ENCODE measurements at regions not wholly inside any gene's neighbourhood (a gene's known extent, or its start where the extent isn't known, plus 50 kb on each side); places are given as distances from the start of the nearest gene placed in this dataset.

DNA sequence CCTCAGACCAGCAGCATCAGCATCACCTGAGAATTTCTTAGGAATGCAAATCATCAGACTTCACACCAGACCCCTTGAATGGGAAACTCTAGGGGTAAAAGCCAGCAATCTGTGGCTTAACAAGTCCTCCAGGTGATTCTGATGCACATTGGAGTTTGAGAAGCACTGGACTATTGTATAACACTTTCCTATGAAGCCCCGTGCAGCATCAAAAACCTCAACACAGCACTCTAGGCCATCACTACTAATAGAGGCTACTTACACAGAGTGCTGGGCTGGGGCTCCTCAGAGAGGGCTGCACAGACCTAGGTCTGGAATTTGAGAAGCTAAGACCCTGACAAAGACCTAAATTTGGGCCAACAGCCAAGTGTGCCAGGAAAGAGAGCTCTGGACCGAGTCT is 95.7 kb upstream of the ARAP3 start:
- no peak for DNase-seq

- DNase-seq: no peak
Observed at GRCh38 chr5:141777130-141777529, 95.1 kb upstream of the ARAP3 start.

GRCh38 chr5:141773779-141774562 is 91.9 kb upstream of the ARAP3 start:
- no peak for DNase-seq

GRCh38 chr5:141772281-141772680 is 90.3 kb upstream of the ARAP3 start:
- no peak for DNase-seq

DNA sequence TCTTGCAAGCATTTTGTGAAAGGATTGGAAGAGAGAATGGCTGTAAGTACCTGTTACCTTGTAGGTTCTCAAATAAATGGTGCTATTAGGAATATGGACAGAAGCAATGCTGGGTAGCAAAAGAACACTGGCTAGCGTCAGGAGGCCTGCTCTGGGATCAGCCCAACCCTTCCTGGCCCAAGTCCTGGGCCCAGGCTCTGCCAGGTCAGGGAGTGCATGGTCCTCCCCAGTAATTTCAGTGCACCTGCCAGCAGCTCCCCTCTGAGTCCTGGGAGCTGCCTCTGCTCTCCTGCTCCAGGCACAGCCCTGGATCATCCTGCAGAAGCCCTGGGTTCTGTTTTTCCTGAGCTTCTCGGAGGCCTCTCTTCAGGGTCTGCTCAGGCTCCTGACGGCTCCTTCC is 89.5 kb upstream of the ARAP3 start:
- no peak for DNase-seq

- no peak for DNase-seq
Observed at GRCh38 chr5:141771031-141771430, 89.0 kb upstream of the ARAP3 start.

GRCh38 chr5:141769671-141770070 is 87.6 kb upstream of the ARAP3 start:
- DNase-seq: no peak

DNA sequence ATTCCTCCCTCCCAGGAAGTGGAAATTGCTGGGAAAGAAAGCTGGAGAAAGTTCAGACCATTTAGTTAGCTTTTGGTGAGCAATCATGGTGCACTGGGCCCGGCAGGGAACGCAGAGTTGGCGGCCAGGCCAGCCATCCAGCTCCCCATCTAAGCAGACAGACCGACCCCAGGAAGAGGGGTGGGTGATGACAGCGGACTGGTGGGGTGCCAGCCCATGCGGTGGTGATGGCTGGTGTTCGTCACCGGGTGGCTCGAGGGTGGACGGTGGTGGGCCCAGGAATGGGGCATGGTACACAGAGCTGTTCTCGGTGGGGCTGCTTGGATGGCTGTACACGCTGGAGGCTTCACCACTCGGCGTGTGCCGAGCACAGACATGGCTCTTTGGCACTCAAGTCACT is 85.6 kb upstream of the ARAP3 start:
- no peak for DNase-seq

GRCh38 chr5:141765896-141766551 is 84.0 kb upstream of the ARAP3 start:
- DNase-seq: no peak

- DNase-seq: peak; percentile 4
Observed at GRCh38 chr5:141763541-141763940, 81.5 kb upstream of the ARAP3 start.

DNA sequence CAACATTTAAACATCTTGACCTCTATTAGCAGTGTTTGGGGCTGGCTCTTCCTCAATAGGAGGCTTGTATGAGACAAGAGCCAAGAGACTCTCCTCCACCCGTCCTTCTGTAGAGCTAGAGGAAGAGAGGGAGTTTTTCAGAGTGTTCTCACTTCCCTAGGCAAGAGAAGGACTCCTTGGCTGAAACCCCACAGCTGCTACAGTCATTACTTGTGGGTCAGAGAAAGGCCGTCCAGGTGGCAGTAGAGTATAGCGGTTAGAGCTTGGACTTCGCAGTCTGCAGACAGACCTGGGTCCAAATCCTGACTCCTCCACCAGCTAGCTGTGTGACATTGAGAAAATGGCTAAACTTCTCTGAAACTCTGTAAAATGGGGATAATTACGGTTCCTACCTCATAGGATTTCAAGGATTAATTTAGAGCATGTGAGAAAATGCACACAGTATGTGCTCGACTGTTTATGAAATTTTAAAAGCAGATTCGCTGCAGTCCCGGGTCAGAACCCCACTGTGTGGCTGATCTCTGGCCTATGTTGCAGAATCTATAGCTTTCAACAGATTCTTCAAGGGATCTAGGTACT is 80.8 kb upstream of the ARAP3 start:
- DNase-seq: no peak

DNA sequence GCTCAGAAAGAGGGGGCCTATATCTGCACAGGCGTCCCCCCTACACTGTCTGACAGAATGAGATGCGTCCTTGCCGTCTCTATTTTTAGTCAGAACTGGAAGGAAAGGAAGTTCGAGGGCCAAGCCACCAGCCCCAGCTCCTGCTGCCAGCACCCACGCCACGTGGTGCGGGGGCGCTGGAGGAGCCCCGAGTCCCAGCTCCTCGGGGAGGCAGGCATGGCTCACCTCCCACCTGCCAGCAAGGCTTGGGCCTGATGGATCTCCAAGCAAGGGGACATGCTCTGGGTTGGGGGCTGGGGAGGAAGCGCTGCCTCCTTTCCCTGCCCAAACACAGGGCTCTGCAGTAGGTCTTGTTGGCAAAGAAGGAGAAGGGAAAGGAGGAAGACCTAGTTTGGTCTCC is 80.3 kb upstream of the ARAP3 start:
- no peak for DNase-seq

DNA sequence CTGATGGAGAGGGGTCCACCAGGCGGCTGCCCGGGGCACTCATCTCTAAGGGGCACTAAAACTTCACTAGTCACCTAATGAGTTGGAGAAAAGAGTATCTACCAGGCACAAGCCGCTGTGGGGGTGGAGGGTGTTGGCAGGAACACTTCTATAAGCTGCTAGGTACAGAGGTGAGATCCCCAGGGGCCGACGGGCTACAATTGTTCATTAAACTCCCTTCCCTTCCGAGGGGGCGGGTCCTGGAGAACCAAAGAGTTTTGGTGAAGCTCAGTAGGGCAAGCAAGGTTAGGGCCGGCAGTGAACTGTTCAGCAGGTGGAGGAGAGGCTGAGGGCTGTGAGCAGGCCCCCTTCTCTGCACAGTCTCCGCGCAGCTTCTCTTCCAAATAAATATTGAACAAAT is 78.7 kb upstream of the ARAP3 start:
- DNase-seq: no peak

DNA sequence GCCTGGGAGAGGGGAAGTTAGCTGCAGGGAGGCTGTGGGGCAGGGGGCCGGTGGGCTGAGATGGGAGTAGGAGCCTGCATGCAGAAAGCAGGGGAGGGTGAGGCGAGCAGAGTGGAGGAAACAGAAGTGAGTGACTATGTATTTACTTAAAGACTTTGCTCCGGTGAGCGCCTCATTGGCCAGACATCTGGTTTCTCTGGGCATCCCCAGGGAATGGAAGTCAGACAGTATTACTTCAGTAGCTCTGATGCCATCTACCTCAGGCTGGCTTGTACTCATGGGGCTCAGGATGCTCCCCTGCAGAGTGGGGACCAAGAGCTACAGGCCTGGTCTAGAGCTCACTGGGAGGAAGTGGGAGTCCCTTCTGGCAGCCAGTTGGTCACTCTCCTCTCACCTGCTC is 78.2 kb upstream of the ARAP3 start:
- DNase-seq: peak; percentile 42

DNA sequence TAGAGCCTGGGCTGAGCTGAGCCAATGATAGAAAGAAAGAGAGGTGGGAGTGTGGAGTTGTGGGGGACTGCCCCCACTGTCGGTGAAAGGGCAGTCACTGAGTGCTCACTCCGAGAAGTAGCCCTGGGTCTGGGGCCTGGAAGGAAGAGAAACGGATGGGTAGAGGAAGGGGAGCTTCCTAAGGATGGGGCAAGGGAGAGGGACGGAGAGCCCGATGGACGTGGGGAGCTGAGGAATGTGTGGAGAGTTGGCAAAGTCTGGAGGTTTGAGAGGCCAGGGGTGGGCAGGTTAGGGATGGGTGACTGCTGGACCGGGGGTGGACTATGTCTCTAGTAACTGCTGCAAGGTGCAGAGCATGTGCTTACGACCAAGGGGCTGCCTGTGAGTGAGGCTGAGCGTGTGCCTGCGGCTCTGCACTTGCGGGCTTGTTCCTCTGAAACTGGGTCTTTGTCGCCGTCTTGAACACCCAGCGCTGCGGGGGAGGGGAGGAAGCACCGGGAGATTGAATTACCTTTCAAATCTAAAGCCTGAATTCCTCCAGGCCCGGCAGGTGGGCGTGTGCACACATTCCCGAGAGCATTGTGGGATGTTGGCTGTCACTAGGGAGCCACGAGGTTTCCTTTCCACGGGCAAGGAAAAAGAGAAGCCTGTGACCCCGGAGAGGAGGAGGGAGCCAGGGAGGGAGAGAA is 76.4 kb upstream of the ARAP3 start:
- peak; percentile 30 for DNase-seq

- DNase-seq: peak; percentile 37
Observed at GRCh38 chr5:141757402-141757801, 75.4 kb upstream of the ARAP3 start.

GRCh38 chr5:141756196-141756595 is 74.2 kb upstream of the ARAP3 start:
- no peak for DNase-seq

GRCh38 chr5:141753971-141754713 is 72.1 kb upstream of the ARAP3 start:
- no peak for DNase-seq

- DNase-seq: no peak
Observed at GRCh38 chr5:141753143-141753970, 71.3 kb upstream of the ARAP3 start.

DNA sequence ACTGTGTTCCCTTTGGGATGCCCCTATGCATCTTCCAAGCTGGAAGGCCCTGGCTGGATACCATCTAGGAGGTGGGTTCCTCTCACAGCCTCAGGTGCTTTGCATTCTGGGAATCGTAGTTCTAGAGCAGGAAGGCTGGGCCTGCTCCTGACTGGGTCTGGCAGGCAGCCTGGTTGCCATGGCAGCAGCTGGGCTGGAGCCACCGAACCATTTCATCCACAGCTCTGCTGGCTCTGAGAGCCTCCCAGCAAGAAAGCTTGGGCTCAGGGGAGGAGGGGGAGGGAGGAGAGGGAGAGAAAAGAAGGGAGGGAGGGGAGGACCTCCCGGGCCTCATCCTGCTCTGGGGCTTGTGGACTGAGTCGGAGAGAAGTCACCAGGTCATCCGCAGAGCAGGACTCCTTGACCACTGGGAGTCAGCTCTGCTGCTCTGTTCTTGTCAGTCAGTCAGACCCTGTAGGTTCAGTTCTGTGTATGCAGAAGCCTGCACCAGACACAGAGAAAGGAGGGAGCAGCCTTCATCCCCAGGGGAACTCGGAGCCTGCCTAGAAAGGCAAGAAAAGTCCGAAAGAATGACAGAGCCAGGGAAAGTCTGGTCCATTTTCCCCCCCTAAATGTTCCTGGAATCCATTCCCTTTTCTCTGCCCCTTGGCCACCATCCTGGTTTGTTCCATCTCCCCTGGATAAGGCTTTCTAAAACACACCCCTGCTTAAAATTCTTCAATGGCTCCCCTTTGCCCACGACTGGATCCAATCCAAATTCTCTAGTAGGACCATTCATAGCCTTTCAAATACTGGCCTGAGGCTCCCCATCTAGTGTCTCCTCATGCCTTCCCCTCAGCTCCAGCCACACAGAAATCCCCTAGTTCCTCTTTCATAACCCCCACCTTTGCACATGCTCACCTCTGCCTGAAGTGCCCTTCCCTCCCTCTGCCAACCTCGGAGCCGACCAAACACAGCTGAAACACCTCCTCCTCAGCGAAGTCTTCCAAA is 65.4 kb upstream of the ARAP3 start:
- peak; percentile 88 for DNase-seq

DNA sequence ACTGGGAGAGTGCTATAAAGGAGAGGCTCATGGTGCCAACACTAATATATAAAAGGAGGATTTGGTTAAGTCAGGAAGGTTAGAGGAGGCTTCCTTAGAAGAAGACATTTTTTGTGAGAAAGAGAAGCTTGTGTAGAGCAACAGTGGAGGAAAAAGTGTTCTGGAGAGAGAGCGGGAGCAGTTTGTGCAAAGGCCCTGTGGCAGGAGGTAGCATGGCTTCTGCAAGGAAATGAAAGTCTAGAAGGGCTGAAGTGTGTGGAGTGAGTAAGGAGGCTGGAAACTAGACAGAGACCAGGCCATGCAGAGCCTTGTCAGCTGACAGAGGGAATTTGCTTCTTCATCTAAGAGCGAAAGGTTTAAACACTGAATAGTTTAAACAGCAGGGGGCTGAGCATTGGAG is 64.4 kb upstream of the ARAP3 start:
- DNase-seq: no peak

Data from NCI-H82 (cell line).